WERI-Rb-1 (cell line): ENCODE measurements at regions not wholly inside any gene's neighbourhood (a gene's known extent, or its start where the extent isn't known, plus 50 kb on each side); places are given as distances from the start of the nearest gene placed in this dataset.
A peak's percentile ranks its signal among the peaks of the same experiment; 100 is the strongest.

Source experiments
- DNase-seq: peaks from one replicate; pipeline ENCODE4 v3.0.0-alpha.2; 2020
- H3K27ac ChIP-seq: fragments of 250-450 bp; sonication (Bioruptor Pico); 2 replicates; pipeline ENCODE4 v1.5.1; 2020; ENCODE audit warnings: mild to moderate bottlenecking, moderate library complexity
- H3K27me3 ChIP-seq: fragments of 250-450 bp; sonication (Bioruptor Pico); 2 replicates; pipeline ENCODE4 v1.5.1; 2021; ENCODE audit warnings: mild to moderate bottlenecking, low read depth, moderate library complexity; ENCODE audit not compliant: insufficient read depth, severe bottlenecking
- H3K36me3 ChIP-seq: fragments of 250-450 bp; sonication (Bioruptor Pico); 2 replicates; pipeline ENCODE4 v1.5.1; 2020; ENCODE audit warnings: mild to moderate bottlenecking, moderate library complexity
- H3K4me3 ChIP-seq: 2 replicates; pipeline ENCODE4 v1.5.1; 2011; ENCODE audit warnings: low read depth, mild to moderate bottlenecking, control low read depth, low read length
- H3K9me3 ChIP-seq: fragments of 250-450 bp; sonication (Bioruptor Pico); 2 replicates; pipeline ENCODE4 v1.5.1; 2021; ENCODE audit warnings: mild to moderate bottlenecking, moderate library complexity; ENCODE audit not compliant: severe bottlenecking
- TF ChIP-seq, protein P1 (sequence below): IDR thresholded peaks from 2 replicates; pipeline ENCODE4 v1.5.1; 2011; ENCODE audit warnings: low read depth, mild to moderate bottlenecking, control low read depth, inconsistent platforms, low read length

DNA sequence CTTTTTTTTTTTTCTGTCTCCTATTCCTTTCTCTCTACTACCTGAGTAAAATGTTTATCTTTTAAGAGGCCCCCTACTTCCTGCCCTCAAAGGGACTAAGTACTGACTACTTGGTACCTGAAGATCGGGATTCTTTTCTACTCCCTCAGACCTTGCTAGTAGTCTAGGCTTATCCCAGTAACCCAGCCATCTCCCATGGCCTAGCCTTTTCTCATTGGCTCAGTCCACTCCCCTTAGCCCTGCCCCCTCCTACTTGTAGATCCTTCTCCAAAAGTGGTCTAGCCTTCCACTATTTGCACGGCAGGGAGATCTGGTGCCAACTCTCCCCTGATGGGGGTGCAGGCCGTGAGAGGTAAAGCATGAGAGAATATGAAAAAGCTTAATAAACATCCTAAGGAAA is 133.7 kb downstream of the RCN1 start:
- Histone ChIP-seq H3K27me3 (no peaks in the 10 kb centered on the region), H3K36me3 (no peaks in the 10 kb centered on the region), H3K27ac (no peak overlapping the region), H3K9me3 (no peaks in the 10 kb centered on the region), H3K4me3 (no peak overlapping the region)
- DNase-seq, result no peak
- TF ChIP-seq, protein P1, sequence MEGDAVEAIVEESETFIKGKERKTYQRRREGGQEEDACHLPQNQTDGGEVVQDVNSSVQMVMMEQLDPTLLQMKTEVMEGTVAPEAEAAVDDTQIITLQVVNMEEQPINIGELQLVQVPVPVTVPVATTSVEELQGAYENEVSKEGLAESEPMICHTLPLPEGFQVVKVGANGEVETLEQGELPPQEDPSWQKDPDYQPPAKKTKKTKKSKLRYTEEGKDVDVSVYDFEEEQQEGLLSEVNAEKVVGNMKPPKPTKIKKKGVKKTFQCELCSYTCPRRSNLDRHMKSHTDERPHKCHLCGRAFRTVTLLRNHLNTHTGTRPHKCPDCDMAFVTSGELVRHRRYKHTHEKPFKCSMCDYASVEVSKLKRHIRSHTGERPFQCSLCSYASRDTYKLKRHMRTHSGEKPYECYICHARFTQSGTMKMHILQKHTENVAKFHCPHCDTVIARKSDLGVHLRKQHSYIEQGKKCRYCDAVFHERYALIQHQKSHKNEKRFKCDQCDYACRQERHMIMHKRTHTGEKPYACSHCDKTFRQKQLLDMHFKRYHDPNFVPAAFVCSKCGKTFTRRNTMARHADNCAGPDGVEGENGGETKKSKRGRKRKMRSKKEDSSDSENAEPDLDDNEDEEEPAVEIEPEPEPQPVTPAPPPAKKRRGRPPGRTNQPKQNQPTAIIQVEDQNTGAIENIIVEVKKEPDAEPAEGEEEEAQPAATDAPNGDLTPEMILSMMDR, result no peak

DNA sequence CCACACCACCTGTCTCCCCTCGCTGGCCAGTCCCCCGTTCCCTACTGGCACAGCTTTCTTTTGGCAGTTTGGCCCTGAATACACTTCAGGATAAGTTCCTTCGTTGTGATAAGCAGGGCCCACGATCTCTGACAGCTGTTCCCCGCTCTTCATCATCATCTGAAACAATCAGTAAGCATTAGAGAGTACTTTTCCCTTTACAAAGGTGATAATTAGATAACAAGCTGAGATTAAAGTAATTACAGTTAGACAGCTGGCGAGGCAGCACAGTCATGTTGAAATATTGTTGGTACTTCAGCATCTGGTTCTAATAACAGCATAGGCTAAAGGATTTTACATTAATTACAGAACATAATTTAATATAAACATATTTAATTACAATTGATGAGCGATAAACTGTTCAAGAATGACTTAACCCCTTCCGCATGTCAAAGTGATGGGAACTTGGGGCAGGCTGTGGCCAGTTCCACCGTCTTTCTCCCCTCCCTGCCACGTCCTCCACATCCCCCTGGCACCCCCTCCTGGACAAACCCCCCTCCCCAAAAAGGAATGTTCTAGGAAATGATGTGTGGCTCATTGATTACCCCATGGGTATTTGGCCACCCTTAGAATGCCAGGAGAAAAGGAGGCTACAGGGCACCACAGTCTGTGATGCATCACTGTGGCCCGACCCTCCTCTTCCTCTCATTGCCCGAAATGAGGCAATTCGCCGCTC is 134.9 kb downstream of the RCN1 start:
- Histone ChIP-seq H3K4me3 (no peak overlapping the region), H3K27me3 (no peaks in the 10 kb centered on the region), H3K9me3 (no peaks in the 10 kb centered on the region), H3K36me3 (no peaks in the 10 kb centered on the region), H3K27ac (no peak overlapping the region)
- DNase-seq, result peak; percentile 29
- TF ChIP-seq, protein P1, result no peak

DNA sequence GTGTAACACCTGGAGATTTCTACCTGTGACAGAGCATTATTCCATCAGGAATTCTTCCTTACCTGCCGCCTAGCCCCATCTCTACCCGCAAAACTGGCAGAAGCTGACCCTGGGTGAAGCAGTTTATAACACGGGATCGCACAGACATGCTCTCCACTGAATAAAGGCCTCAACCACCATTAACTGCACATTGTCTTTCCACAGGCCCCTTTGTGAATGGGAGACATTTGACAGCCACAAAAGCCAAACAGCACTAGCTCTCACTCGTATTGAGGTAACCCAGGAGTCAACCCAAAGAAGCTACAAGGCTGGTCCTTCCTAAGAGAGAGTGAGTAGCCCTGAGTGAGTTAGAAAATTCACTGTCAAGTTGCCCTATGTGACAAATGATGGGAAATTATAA is 135.6 kb downstream of the RCN1 start:
- Histone ChIP-seq H3K9me3 (no peaks in the 10 kb centered on the region), H3K27ac (no peak overlapping the region), H3K36me3 (no peaks in the 10 kb centered on the region), H3K4me3 (no peak overlapping the region), H3K27me3 (no peaks in the 10 kb centered on the region)
- TF ChIP-seq, protein P1, result no peak
- DNase-seq, result no peak

DNA sequence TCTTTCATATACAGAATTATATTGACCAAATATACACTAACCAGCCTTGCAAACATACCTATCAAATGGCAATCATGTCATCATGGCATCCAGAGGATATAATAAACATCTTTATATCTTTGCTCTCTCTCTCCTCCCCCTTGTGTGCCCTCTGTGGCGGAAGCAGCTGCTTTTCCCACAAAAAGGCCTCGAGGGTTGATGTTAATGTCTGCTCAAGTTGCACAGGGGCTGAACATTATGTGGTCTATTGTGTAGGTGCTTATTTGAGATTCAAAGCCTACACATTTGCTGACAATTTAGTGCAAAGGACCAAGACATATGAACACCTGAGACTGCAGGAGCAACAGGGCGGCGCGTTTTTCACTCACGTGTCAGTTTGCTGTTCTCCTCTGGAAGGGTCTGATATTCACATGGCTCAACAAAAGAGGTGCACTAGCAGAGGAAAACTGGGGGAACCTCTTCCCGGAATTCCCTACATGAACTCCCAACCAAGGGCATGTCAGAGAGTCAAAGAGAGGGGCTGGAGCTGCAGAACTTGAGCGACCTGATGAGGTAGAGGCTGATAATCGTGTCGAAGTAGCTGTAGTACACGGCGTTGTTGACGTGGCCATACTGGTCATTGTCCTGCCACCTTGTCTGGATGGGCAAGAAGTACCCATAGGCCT is 138.8 kb downstream of the RCN1 start:
- no peak for DNase-seq
- TF ChIP-seq, protein P1, result no peak
- Histone ChIP-seq H3K9me3 (no peaks in the 10 kb centered on the region), H3K27me3 (no peaks in the 10 kb centered on the region), H3K4me3 (no peak overlapping the region), H3K27ac (no peak overlapping the region), H3K36me3 (no peaks in the 10 kb centered on the region)

DNA sequence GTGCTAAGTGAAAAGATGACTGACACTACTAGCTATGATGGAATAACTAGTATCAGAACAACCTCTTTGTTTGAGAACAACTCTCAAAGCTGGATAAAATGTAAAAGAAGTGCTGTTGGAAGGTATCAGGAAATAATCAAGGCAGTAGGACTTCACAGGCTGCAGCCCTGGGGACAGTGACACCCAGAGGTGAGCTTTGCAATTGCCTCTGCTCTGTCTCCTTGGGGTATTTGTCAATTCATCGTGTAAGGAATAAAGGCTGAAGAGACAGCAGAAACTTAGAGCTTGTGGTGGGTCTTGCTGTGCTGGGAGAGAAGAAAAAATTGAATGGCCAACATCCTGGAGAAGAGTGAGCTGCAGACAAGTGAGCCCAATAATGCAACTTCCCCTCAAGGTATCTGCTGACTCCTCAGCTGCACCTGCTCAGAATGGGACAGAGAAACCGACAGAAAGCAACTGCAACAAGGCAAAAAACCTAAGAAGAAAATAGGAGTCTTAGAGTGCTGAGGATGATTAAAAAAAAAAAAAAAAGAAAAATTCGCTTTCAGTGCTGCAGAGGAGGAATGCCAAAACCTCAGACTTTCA is 141.1 kb downstream of the RCN1 start:
- no peaks in the 10 kb centered on the region for H3K9me3 ChIP-seq
- no peak overlapping the region for H3K27ac ChIP-seq
- peak; percentile 55 for DNase-seq
- no peaks in the 10 kb centered on the region for H3K27me3 ChIP-seq
- TF ChIP-seq, protein P1, result peak; percentile 91
- no peaks in the 10 kb centered on the region for H3K36me3 ChIP-seq
- no peak overlapping the region for H3K4me3 ChIP-seq
